Endothelial cell (in vitro differentiated cells): ENCODE measurements at regions not wholly inside any gene's neighbourhood (a gene's known extent, or its start where the extent isn't known, plus 50 kb on each side); places are given as distances from the start of the nearest gene placed in this dataset.

Experiments used
- DNase-seq: peaks from one replicate; pipeline ENCODE4 v3.0.0; 2021; ENCODE audit warnings: low spot score
- H3K27ac Mint-ChIP-seq: one replicate; pipeline ENCODE4 v1.8.0; 2021; ENCODE audit warnings: mixed read lengths, inconsistent platforms; ENCODE audit not compliant: unreplicated experiment
- H3K27me3 Mint-ChIP-seq: one replicate; pipeline ENCODE4 v1.8.0; 2021; ENCODE audit warnings: mild to moderate bottlenecking, moderate library complexity, mixed read lengths, inconsistent platforms; ENCODE audit not compliant: unreplicated experiment
- H3K36me3 Mint-ChIP-seq: one replicate; pipeline ENCODE4 v1.8.0; 2021; ENCODE audit warnings: mild to moderate bottlenecking, low read depth, mixed read lengths, inconsistent platforms; ENCODE audit not compliant: unreplicated experiment
- H3K4me1 Mint-ChIP-seq: one replicate; pipeline ENCODE4 v1.8.0; 2021; ENCODE audit warnings: mild to moderate bottlenecking, mixed read lengths, inconsistent platforms; ENCODE audit not compliant: unreplicated experiment
- H3K4me3 Mint-ChIP-seq: one replicate; pipeline ENCODE4 v1.8.0; 2021; ENCODE audit warnings: mild to moderate bottlenecking, mixed read lengths, inconsistent platforms; ENCODE audit not compliant: unreplicated experiment
- H3K9me3 Mint-ChIP-seq: one replicate; pipeline ENCODE4 v1.8.0; 2021; ENCODE audit warnings: mixed read lengths, inconsistent platforms; ENCODE audit not compliant: unreplicated experiment
- CTCF ChIP-seq: fragments of 200-600 bp; sonication (generic); IDR thresholded peaks from one replicate; pipeline ENCODE4 v1.5.0; 2021; ENCODE audit warnings: antibody characterized with exemption; ENCODE audit not compliant: unreplicated experiment

- H3K9me3 Mint-ChIP-seq, result no peaks in the 10 kb centered on the region
- peaks cover 2% of the 10 kb centered on the region for H3K27me3 Mint-ChIP-seq
- peaks cover 5% of the 10 kb centered on the region for H3K36me3 Mint-ChIP-seq
- H3K4me1 Mint-ChIP-seq, result no peaks in the 10 kb centered on the region
- no peak for DNase-seq
- H3K4me3 Mint-ChIP-seq, result no peak overlapping the region
- no peak overlapping the region for H3K27ac Mint-ChIP-seq
- no peak for TF ChIP-seq CTCF
These were observed 63.3 kb downstream of the ZIC5 start for GRCh38 chr13:99908140-99908803.

- Mint-ChIP-seq H3K4me1 (no peaks in the 10 kb centered on the region), H3K36me3 (peaks cover 5% of the 10 kb centered on the region), H3K27ac (no peak overlapping the region), H3K4me3 (no peak overlapping the region), H3K27me3 (peaks cover 2% of the 10 kb centered on the region), H3K9me3 (no peaks in the 10 kb centered on the region)
- TF ChIP-seq CTCF, result no peak
- DNase-seq, result no peak
These were observed 63.9 kb downstream of the ZIC5 start for GRCh38 chr13:99907627-99908026.

- TF ChIP-seq CTCF, result no peak
- Mint-ChIP-seq H3K27ac (no peak overlapping the region), H3K36me3 (peaks cover 5% of the 10 kb centered on the region), H3K4me3 (no peak overlapping the region), H3K4me1 (no peaks in the 10 kb centered on the region), H3K27me3 (peaks cover 2% of the 10 kb centered on the region), H3K9me3 (no peaks in the 10 kb centered on the region)
- no peak for DNase-seq
These were observed 64.5 kb downstream of the ZIC5 start for GRCh38 chr13:99907038-99907437.

GRCh38 chr13:99905814-99906213 lies 65.8 kb downstream of the ZIC5 start:
- peaks cover under 1% of the 10 kb centered on the region for H3K36me3 Mint-ChIP-seq
- peak overlapping the region; percentile 5 for H3K27ac Mint-ChIP-seq
- H3K27me3 Mint-ChIP-seq, result no peaks in the 10 kb centered on the region

More at GRCh38 chr13:99905814-99906213, 65.8 kb downstream of the ZIC5 start:
- no peaks in the 10 kb centered on the region for H3K9me3 Mint-ChIP-seq
- no peak for TF ChIP-seq CTCF
- peaks cover 3% of the 10 kb centered on the region for H3K4me1 Mint-ChIP-seq
- no peak overlapping the region for H3K4me3 Mint-ChIP-seq
- DNase-seq, result no peak
